Vagina (tissue), 2 donors: ENCODE measurements at regions not wholly inside any gene's neighbourhood (a gene's known extent, or its start where the extent isn't known, plus 50 kb on each side); places are given as distances from the start of the nearest gene placed in this dataset.
"Not testable (repeated sequence)": the region's sequence is repeated elsewhere in the genome, so short reads cannot be mapped to it uniquely, and the experiment has no call there.

ENCODE experiments used
- DNase-seq, 2 donors: peaks; one replicate each; pipeline ENCODE4 v3.0.0-alpha.2; 2017; ENCODE audit errors: extremely low spot score in 2 of 2
- H3K27ac ChIP-seq: fragments of 200-600 bp; sonication (generic); one replicate; pipeline ENCODE4 v1.5.1; 2019
- H3K27me3 ChIP-seq: fragments of 200-600 bp; sonication (generic); one replicate; pipeline ENCODE4 v1.5.1; 2019
- H3K36me3 ChIP-seq, 2 donors: fragments of 200-600 bp; sonication (generic); one replicate each; pipeline ENCODE4 v1.5.1; 2017 to 2019
- H3K4me1 ChIP-seq: fragments of 200-600 bp; sonication (generic); one replicate; pipeline ENCODE4 v1.5.1; 2019
- H3K4me3 ChIP-seq, 2 donors: fragments of 200-600 bp; sonication (generic); 1 replicate in 1 of 2; 2 replicates in 1 of 2; pipeline ENCODE4 v1.5.1; 2016 to 2019
- H3K9me3 ChIP-seq: fragments of 200-600 bp; sonication (generic); one replicate; pipeline ENCODE4 v1.5.1; 2019
- POLR2A ChIP-seq, 2 donors: fragments of 450-650 bp; IDR thresholded peaks; one replicate each; pipeline ENCODE4 v1.6.1; 2017; ENCODE audit warnings: antibody characterized with exemption in 2 of 2, mild to moderate bottlenecking in 2 of 2, moderate library complexity in 2 of 2
- POLR2AphosphoS5 ChIP-seq, 2 donors: sonication (generic); formaldehyde crosslinking; IDR thresholded peaks; one replicate each; pipeline ENCODE4 v1.9.0; 2017; ENCODE audit warnings: antibody characterized with exemption in 2 of 2, mild to moderate bottlenecking in 2 of 2, low read depth in 1 of 2; ENCODE audit not compliant: insufficient read depth in 1 of 2
- intact Hi-C: fragments of 100-400 bp; cut with DNase I; formaldehyde crosslinking; loops from one replicate; pipeline ENCODE4 v1.15.1; 2023
- TF ChIP-seq, protein P1 (sequence below), 3 experiments: fragments of 450-650 bp in 2 of 3; fragments of 200-600 bp in 1 of 3; sonication (generic) in 1 of 3; IDR thresholded peaks; one replicate each; pipeline ENCODE4 v1.5.1; 2017 to 2019; ENCODE audit warnings: antibody characterized with exemption in 3 of 3, mild to moderate bottlenecking in 2 of 3, moderate library complexity in 2 of 3

DNA sequence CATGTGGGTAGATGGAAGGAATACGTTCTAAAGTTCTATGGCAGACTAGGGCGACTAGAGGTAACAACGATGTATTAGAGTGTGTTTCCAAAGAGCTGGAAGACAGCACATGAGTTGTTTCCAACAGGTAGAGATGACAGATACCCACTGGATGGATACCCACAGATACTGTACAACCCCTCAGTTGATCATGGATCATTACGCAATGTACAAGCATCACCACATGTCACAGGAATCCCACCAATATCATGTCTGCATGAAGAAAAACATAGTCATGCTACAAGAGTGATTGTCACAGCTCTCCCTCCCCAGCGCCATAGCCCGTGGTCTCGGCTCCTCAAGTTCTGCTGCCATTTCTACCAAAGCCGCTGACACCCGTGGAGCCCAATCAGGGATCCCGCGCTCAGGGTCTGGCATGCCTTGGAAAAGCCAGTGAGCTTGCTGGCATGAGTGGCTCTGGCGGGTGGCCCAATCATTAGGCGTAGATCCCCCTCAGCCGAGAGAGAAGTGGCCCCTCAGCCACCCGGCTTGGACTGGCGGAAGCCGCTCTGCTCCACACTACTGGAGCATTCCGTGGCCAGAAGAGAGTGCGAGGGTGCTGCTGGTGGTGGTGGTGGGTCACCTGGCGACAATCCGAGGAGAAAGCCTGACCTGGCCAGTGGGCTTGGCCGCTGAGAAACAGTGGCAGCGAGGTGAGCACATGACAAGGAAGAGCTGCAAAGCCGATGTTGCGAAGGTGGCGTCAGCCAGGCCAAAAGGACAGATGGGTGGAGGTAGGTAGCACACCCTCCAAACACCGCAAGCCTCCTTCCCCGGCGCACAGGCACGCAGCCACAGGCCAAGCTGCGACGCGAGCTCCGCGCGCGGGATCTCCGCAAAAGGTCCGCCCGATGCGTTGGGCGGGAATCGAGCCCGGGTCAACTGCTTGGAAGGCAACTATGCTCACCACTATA is 65.7 kb upstream of the FCGR2A start:
- no peak for DNase-seq

DNA sequence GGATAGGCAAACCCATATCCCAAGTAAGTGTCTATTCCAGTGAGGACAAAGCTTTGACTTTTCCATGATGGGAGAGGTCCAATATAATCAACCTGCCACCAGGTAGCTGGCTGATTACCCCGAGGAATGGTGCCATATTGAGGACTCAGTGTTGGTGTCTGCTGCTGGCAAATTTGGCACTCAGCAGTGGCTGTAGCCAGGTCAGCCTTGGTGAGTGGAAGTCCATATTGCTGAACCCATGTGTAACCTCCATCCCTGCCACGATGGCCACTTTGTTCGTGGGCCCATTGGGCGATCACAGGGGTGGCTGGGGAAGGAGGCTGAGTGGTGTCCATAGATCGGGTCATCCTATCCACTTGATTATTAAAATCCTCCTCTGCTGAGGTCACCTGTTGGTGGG is 65.5 kb upstream of the CFAP126 start:
- DNase-seq, H3K27ac ChIP-seq, H3K27me3 ChIP-seq, H3K9me3 ChIP-seq, H3K36me3 ChIP-seq, H3K4me1 ChIP-seq, H3K4me3 ChIP-seq, intact Hi-C loops: not testable (repeated sequence)

More for the DNA sequence above, 65.7 kb upstream of the FCGR2A start:
- no peak for TF ChIP-seq POLR2AphosphoS5 (IDR thresholded peaks at IDR 0.05; ENCODE audit: insufficient read depth in 1 of 2, low read depth in 1 of 2)
- TF ChIP-seq, protein P1, sequence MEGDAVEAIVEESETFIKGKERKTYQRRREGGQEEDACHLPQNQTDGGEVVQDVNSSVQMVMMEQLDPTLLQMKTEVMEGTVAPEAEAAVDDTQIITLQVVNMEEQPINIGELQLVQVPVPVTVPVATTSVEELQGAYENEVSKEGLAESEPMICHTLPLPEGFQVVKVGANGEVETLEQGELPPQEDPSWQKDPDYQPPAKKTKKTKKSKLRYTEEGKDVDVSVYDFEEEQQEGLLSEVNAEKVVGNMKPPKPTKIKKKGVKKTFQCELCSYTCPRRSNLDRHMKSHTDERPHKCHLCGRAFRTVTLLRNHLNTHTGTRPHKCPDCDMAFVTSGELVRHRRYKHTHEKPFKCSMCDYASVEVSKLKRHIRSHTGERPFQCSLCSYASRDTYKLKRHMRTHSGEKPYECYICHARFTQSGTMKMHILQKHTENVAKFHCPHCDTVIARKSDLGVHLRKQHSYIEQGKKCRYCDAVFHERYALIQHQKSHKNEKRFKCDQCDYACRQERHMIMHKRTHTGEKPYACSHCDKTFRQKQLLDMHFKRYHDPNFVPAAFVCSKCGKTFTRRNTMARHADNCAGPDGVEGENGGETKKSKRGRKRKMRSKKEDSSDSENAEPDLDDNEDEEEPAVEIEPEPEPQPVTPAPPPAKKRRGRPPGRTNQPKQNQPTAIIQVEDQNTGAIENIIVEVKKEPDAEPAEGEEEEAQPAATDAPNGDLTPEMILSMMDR (IDR thresholded peaks at IDR 0.05) = no peak
- no peak for TF ChIP-seq POLR2A (IDR thresholded peaks at IDR 0.05)
- Histone ChIP-seq H3K27me3 (no peaks in the 10 kb centered on the region), H3K9me3 (no peaks in the 10 kb centered on the region), H3K36me3 (no peaks in the 10 kb centered on the region), H3K4me3 (peak overlapping the region; percentile 57 to 62), H3K4me1 (no peaks in the 10 kb centered on the region), H3K27ac (no peak overlapping the region)
- intact Hi-C loops = no loop called here

DNA sequence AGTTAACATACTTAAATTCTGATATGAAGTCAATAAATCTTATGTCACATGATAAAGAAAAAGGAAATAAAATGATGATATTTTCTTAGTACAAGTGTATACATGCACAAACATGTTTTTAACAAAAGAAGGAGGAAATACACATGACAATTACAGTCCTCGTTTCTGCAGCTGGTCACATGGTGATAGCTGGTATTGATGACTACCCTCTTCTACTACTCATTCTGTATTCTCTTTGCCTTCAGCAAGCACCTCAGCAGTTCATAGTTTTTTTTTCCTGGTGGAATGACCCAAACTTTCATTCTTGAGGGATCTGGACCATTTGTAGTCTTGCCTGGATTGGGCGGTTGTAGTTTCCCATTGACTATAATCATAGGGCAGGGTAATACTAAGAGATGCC is 64.4 kb upstream of the CFAP126 start:
- intact Hi-C loops = no loop called here
- no peak overlapping the region for H3K4me3 ChIP-seq
- no peak overlapping the region for H3K27ac ChIP-seq
- DNase-seq = no peak
- no peaks in the 10 kb centered on the region for H3K27me3 ChIP-seq
- no peak for TF ChIP-seq POLR2A (IDR thresholded peaks at IDR 0.05)
- TF ChIP-seq, protein P1 (IDR thresholded peaks at IDR 0.05) = no peak
- TF ChIP-seq POLR2AphosphoS5 (IDR thresholded peaks at IDR 0.05; ENCODE audit: insufficient read depth in 1 of 2, low read depth in 1 of 2) = no peak
- no peaks in the 10 kb centered on the region for H3K36me3 ChIP-seq
- no peaks in the 10 kb centered on the region for H3K4me1 ChIP-seq
- no peaks in the 10 kb centered on the region for H3K9me3 ChIP-seq

DNA sequence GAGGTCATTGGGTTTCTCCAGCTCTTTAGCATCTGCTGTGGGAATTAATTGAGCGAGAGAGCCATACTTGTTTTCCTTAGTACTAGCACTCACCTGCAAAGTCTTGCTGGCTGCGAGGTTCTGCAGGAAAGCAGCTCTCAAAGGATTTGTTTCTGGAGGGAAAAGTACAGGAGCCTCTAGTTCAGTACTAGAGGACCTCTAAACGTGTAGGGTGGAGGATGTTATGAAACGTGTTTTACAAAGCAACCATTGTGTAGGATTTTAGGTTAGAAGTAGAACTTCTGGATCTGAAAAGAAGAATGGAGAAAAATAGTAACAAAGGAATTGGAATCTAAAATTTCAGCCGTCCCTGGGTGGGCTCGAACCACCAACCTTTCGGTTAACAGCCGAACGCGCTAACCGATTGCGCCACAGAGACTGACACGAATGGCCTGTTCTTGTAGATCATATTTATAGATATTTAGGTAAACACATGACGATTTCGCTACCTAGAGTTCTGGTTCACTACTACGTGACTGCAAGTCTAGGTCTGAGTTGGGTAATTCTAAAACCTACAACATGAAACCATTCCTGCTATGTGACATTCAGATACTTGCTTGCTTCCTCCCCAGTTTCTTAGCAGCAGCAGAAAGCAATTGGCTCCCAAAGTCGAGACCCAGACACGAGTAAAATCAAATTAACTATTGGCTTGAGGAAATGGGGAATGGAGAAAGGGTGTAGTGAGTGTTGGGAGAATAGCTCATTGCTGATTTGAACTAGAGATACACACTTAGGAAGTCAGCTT is 60.2 kb upstream of the CFAP126 start:
- H3K27me3 ChIP-seq = no peaks in the 10 kb centered on the region
- H3K27ac ChIP-seq = no peak overlapping the region
- H3K4me1 ChIP-seq = no peaks in the 10 kb centered on the region
- TF ChIP-seq, protein P1 (IDR thresholded peaks at IDR 0.05) = no peak
- no peak for DNase-seq
- H3K4me3 ChIP-seq = no peak overlapping the region
- no peaks in the 10 kb centered on the region for H3K9me3 ChIP-seq
- intact Hi-C loops = no loop called here
- no peaks in the 10 kb centered on the region for H3K36me3 ChIP-seq

DNA sequence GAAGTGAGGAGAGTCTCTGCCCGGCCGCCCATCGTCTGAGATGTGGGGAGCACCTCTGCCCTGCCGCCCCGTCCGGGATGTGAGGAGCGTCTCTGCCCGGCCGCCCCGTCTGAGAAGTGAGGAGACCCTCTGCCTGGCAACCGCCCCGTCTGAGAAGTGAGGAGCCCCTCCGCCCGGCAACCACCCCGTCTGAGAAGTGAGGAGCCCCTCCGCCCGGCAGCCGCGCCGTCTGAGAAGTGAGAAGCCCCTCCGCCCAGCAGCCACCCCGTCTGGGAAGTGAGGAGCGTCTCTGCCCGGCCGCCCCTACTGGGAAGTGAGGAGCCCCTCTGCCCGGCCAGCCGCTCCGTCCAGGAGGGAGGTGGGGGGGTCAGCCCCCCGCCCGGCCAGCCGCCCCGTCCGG is 55.2 kb upstream of the CFAP126 start:
- H3K36me3 ChIP-seq, H3K27ac ChIP-seq, DNase-seq, H3K27me3 ChIP-seq, H3K4me1 ChIP-seq, intact Hi-C loops, H3K4me3 ChIP-seq, H3K9me3 ChIP-seq: not testable (repeated sequence)

DNA sequence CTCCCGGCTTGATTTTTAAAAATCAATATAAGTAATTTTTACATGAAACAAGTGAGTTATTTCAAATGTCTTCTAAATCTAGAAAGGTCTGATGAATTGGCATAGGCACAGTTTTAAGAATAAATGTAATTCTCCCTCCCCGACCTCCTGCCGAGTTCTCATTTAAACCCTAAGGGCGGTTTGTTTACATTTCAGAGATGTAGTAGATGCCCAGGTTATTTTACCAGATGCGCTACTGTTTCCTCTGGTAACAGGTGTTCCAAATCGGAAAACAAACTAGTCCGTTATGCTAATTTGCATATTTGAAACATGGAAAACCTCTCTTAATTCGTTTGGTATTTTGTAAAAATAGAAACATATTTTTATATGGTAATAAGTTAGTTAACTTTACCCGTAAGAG is 53.8 kb upstream of the CFAP126 start:
- H3K4me1 ChIP-seq = peaks cover 6% of the 10 kb centered on the region
- DNase-seq = no peak
- no peak overlapping the region for H3K4me3 ChIP-seq
- no peaks in the 10 kb centered on the region for H3K27me3 ChIP-seq
- no peak overlapping the region for H3K27ac ChIP-seq
- intact Hi-C loops = no loop called here
- H3K36me3 ChIP-seq = no peaks in the 10 kb centered on the region
- TF ChIP-seq POLR2AphosphoS5 (IDR thresholded peaks at IDR 0.05; ENCODE audit: insufficient read depth in 1 of 2, low read depth in 1 of 2) (no peak), POLR2A (IDR thresholded peaks at IDR 0.05) (no peak)
- TF ChIP-seq, protein P1 (IDR thresholded peaks at IDR 0.05) = no peak
- no peaks in the 10 kb centered on the region for H3K9me3 ChIP-seq
